ENCODE measurements at regions not wholly inside any gene's neighbourhood (a gene's known extent, or its start where the extent isn't known, plus 50 kb on each side); places are given as distances from the start of the nearest gene placed in this dataset.
"Not testable (repeated sequence)": the region's sequence is repeated elsewhere in the genome, so short reads cannot be mapped to it uniquely, and the experiment has no call there.

DNA sequence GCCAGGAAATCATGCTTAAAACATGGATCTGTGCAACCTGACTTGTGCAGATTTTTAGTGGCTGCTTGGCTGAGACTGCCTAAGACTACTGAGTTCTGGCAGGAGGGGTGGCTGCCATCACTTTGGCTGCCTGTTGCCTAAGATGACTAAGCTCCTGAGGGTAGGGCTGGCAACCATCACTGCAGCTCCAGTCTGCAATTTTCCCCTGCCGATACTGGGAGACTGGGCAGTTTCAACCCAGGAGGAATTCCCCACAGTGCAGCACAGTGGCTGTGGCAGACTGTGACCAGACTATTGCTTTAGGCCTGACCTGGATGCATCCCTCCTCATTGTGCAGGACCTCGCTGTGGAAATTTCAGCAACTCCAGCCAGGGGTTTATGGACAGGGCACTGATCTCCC lies 544.9 kb downstream of the ANKRD50 start:
- DNase-seq (ENCODE audit: low read depth): no peak
- Histone ChIP-seq H3K36me3 (ENCODE audit: control insufficient read depth, insufficient read depth, low read length) (no peaks in the 10 kb centered on the region), H3K4me3 (ENCODE audit: low read depth, low read length) (no peak overlapping the region), H3K27me3 (ENCODE audit: control insufficient read depth, insufficient read depth, low read length) (no peaks in the 10 kb centered on the region)
- TF ChIP-seq CTCF (IDR thresholded peaks at IDR 0.05; ENCODE audit: insufficient read depth, low read length, poor library complexity, severe bottlenecking): no peak

DNA sequence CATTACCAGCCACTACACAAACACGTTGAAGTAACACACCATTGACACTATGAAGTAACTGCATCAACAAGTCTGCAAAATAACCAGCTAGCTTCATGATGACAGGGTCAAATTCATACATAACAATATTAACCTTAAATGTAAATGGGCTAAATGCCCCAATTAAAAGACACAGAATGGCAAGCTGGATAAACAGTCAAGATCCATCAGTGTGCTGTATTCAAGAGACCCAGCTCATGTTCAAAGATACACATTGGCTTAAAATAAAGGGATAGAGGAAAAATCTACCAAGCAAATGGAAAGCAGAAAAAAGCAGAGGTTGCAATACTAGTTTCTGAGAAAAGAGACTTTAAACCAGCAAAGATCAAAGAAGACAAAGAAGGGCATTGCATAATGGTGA lies 543.0 kb downstream of the ANKRD50 start:
- H3K36me3 ChIP-seq (ENCODE audit: control insufficient read depth, insufficient read depth, low read length); H3K27me3 ChIP-seq (ENCODE audit: control insufficient read depth, insufficient read depth, low read length); H3K4me3 ChIP-seq (ENCODE audit: low read depth, low read length); DNase-seq (ENCODE audit: low read depth): not testable (repeated sequence)

GRCh38 chr4:124173912-124174311 lies 538.6 kb downstream of the ANKRD50 start:
- Histone ChIP-seq H3K36me3 (ENCODE audit: control insufficient read depth, insufficient read depth, low read length) (no peaks in the 10 kb centered on the region), H3K27me3 (ENCODE audit: control insufficient read depth, insufficient read depth, low read length) (no peaks in the 10 kb centered on the region), H3K4me3 (ENCODE audit: low read depth, low read length) (no peak overlapping the region)
- no peak for TF ChIP-seq CTCF (IDR thresholded peaks at IDR 0.05; ENCODE audit: insufficient read depth, low read length, poor library complexity, severe bottlenecking)
- no peak for DNase-seq (ENCODE audit: low read depth)

DNA sequence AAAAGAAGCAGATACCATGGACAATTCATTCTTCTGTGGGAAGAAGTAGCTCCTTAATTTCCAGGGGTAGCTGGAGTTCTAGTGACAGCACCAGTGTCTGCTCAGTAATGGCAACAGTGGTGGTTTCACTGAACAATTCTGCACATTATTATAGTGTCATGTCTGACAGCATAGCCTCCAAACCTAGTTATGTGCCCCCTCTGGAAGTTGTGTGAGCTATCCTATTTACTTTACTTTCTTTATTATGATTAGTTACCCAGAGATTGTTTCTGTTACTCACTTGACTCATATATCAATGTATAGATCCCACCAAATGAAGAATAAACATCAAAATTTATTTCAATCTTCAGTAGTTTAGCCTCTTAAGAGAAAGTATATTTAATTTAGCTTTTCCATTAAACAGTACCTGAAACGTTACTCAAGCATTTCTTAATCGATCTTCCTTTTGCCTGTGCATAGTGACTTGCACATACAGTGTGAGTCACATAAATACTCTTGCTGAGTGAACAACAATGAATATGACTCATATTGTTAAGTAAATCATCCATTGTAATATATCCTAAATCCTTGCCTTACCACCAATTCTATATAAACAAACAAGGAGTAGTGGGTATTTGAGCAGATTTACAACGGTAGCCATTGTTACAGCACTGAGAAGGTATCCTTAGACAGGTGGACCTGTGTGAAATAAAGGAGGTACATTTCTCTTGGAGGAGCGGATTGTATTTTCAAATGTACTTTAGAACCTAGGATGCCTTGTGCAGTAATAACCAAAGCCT lies 534.7 kb downstream of the ANKRD50 start:
- no peaks in the 10 kb centered on the region for H3K36me3 ChIP-seq (ENCODE audit: control insufficient read depth, insufficient read depth, low read length)
- DNase-seq (ENCODE audit: low read depth): peak; percentile 43
- no peak overlapping the region for H3K4me3 ChIP-seq (ENCODE audit: low read depth, low read length)
- H3K27me3 ChIP-seq (ENCODE audit: control insufficient read depth, insufficient read depth, low read length): no peaks in the 10 kb centered on the region
- TF ChIP-seq CTCF (IDR thresholded peaks at IDR 0.05; ENCODE audit: insufficient read depth, low read length, poor library complexity, severe bottlenecking): no peak

DNA sequence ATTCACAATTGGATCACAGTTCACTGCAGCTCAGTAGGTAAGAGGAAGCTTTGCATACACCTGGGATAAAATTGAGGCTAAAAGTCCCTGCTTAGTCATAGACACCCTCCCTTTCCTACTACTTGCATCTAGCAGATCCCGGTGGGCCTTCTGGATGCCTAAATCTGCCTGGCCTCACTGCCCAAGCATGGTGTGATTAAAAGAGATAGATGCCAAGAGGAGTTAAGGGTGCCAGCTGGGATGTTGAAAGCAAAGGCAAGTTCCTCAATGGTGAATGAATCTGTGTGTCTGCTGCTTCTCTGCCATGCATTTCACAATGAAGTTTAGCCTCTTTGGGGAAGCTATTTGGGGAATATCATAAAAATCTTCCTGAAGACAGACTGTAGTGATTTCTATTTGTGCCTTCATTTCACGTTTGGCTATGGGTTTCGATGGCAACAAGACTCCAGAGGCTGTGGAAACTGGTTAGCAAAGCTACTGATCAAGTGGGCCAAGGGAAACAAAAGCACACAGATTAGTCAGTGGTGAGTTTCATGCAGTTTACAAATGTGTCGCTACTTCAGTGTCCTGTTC lies 534.0 kb downstream of the ANKRD50 start:
- no peak for TF ChIP-seq CTCF (IDR thresholded peaks at IDR 0.05; ENCODE audit: insufficient read depth, low read length, poor library complexity, severe bottlenecking)
- Histone ChIP-seq H3K27me3 (ENCODE audit: control insufficient read depth, insufficient read depth, low read length) (no peaks in the 10 kb centered on the region), H3K4me3 (ENCODE audit: low read depth, low read length) (no peak overlapping the region), H3K36me3 (ENCODE audit: control insufficient read depth, insufficient read depth, low read length) (no peaks in the 10 kb centered on the region)
- no peak for DNase-seq (ENCODE audit: low read depth)

DNA sequence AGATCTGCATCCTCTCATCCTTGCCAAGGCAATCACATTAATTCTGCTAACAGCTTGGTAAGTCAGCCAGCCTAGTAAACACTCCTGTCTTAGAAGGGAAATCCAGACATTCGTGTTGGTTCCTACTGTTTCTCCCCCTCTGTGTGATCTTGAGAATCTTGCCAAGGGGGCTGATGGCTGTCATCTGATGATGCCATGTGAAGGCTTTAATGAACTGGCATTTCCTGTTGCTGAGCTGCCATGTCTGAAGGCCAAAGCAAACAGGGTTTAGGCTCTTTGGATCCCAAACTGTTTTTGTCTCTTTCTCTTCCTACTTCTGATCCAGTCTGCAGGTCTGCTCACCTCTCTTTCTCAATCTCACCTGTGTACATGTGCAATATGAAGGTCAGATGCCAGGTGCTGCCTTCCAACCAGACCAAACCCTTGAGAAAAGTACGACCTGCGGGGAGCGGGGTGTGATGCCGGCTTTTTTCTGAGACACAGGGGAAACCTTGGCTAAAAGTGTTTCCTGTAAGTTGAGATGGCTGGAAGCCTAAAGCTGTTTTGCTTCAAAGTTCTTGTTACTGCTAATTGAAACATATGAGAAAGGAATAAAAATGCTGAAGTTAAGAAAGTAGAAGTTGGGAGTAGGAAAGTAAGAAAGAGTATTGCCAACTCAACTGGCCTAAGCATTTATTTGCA lies 532.9 kb downstream of the ANKRD50 start:
- Histone ChIP-seq H3K36me3 (ENCODE audit: control insufficient read depth, insufficient read depth, low read length) (no peaks in the 10 kb centered on the region), H3K4me3 (ENCODE audit: low read depth, low read length) (no peak overlapping the region), H3K27me3 (ENCODE audit: control insufficient read depth, insufficient read depth, low read length) (no peaks in the 10 kb centered on the region)
- no peak for TF ChIP-seq CTCF (IDR thresholded peaks at IDR 0.05; ENCODE audit: insufficient read depth, low read length, poor library complexity, severe bottlenecking)
- DNase-seq (ENCODE audit: low read depth): no peak
